H1 (cell line): ENCODE measurements at regions not wholly inside any gene's neighbourhood (a gene's known extent, or its start where the extent isn't known, plus 50 kb on each side); places are given as distances from the start of the nearest gene placed in this dataset.

Source experiments
- EP300 ChIP-seq, 2 experiments: IDR thresholded peaks; 1 replicate in 1 of 2; 2 replicates in 1 of 2; pipeline ENCODE4 v1.6.1; 2011 to 2012; ENCODE audit warnings: low read depth in 2 of 2, low read length in 2 of 2, mild to moderate bottlenecking in 2 of 2, borderline replicate concordance in 1 of 2, inconsistent platforms in 1 of 2, moderate library complexity in 1 of 2
- RBBP5 ChIP-seq: IDR thresholded peaks from 2 replicates; pipeline ENCODE4 v1.7.1; 2012; ENCODE audit warnings: low read depth, mild to moderate bottlenecking, inconsistent platforms, low read length, moderate library complexity, borderline replicate concordance
- ZNF274 ChIP-seq: IDR thresholded peaks from 2 replicates; pipeline ENCODE4 v1.7.0; 2012; ENCODE audit warnings: low read length, borderline replicate concordance; ENCODE audit errors: extremely low read depth
- TF ChIP-seq, protein P1 (sequence below): IDR thresholded peaks from 2 replicates; pipeline ENCODE4 v1.6.1; 2011; ENCODE audit warnings: low read length, improper control_type of control experiment

DNA sequence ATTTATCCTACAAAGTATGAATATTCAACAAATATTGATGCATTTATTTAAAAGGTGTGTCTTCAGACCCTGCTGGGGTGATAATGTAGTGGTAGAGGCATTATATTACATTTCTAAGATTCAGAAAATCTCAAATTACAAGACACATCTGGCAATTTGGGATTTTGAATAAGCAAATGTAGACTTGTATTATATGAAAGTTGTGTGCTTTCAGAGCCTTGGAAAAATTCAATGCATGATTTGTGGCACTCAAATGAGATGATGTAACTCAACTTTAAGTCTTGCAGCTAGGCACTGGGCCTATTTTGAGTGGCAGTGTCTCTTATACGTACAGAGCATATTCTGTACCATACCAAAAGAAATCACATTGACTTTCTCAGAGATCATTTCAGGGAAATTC, 214.4 kb downstream of the ETS1 start (continued):
- TF ChIP-seq EP300 (IDR thresholded peaks at IDR 0.05; ENCODE audit: borderline replicate concordance in 1 of 2, low read depth in 2 of 2, low read length in 2 of 2) (no peak), RBBP5 (no peak), ZNF274 (no peak)
- TF ChIP-seq, protein P1, sequence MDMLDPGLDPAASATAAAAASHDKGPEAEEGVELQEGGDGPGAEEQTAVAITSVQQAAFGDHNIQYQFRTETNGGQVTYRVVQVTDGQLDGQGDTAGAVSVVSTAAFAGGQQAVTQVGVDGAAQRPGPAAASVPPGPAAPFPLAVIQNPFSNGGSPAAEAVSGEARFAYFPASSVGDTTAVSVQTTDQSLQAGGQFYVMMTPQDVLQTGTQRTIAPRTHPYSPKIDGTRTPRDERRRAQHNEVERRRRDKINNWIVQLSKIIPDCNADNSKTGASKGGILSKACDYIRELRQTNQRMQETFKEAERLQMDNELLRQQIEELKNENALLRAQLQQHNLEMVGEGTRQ: no peak
